PC-3 (cell line): ENCODE measurements at regions not wholly inside any gene's neighbourhood (a gene's known extent, or its start where the extent isn't known, plus 50 kb on each side); places are given as distances from the start of the nearest gene placed in this dataset.

Source experiments
- ATAC-seq: fragments of 200-7000 bp; cut with Tn5 transposase; 2 replicates; pipeline ENCODE4 v1.9.1; 2020; ENCODE audit warnings: mild to moderate bottlenecking, moderate library complexity
- BruUV-seq: library from RNA; stranded (reverse); fragments of 400-500 nt; replicated peaks from 2 replicates; lab custom pipeline; 2021; lab: Mats Ljungman, UMichigan
- CTCF ChIA-PET: fragments of 300-600 bp; sonication (Branson Sonifier 250); formaldehyde crosslinking; loops from one replicate; lab custom pipeline; 2022; ENCODE audit warnings: antibody characterized with exemption; lab: Charles Lee
- POLR2A ChIA-PET: fragments of 300-600 bp; sonication (Branson Sonifier 250); formaldehyde crosslinking; loops from one replicate; lab custom pipeline; 2022; ENCODE audit warnings: antibody characterized with exemption; ENCODE audit not compliant: unreplicated experiment; lab: Charles Lee
- DNase-seq: peaks from one replicate; pipeline ENCODE4 v3.0.0-alpha.2; 2015
- H2AFZ ChIP-seq: fragments of 300-600 bp; sonication (generic); 2 replicates; pipeline ENCODE4 v1.6.0; 2016; ENCODE audit warnings: antibody characterized with exemption, low read length
- H3F3A ChIP-seq: fragments of 300-600 bp; sonication (generic); one replicate; pipeline ENCODE4 v1.6.0; 2017; ENCODE audit warnings: antibody characterized with exemption, low read length, control low read depth, mild to moderate bottlenecking; ENCODE audit not compliant: unreplicated experiment
- H3K27ac ChIP-seq: fragments of 300-600 bp; sonication (generic); 2 replicates; pipeline ENCODE4 v1.5.1; 2016; ENCODE audit warnings: mild to moderate bottlenecking, low read length
- H3K27me3 ChIP-seq: fragments of 300-600 bp; sonication (generic); 2 replicates; pipeline ENCODE4 v1.6.1; 2016; ENCODE audit warnings: low read length, mixed read lengths
- H3K36me3 ChIP-seq: fragments of 300-600 bp; sonication (generic); 2 replicates; pipeline ENCODE4 v1.6.1; 2016; ENCODE audit warnings: low read depth, mixed run types, low read length, mixed read lengths
- H3K4me1 ChIP-seq: fragments of 300-600 bp; sonication (generic); 2 replicates; pipeline ENCODE4 v1.5.1; 2016; ENCODE audit warnings: low read length; ENCODE audit not compliant: insufficient read depth
- H3K4me2 ChIP-seq: fragments of 300-600 bp; sonication (generic); 2 replicates; pipeline ENCODE4 v1.6.0; 2016; ENCODE audit warnings: low read length
- H3K4me3 ChIP-seq: fragments of 300-600 bp; sonication (generic); 2 replicates; pipeline ENCODE4 v1.5.1; 2016; ENCODE audit warnings: mild to moderate bottlenecking, low read length, mixed read lengths
- H3K79me2 ChIP-seq: fragments of 300-600 bp; sonication (generic); 2 replicates; pipeline ENCODE4 v1.6.1; 2017; ENCODE audit warnings: low read length, mixed read lengths
- H3K9ac ChIP-seq: fragments of 300-600 bp; sonication (generic); 2 replicates; pipeline ENCODE4 v1.6.0; 2016; ENCODE audit warnings: mild to moderate bottlenecking, low read length
- H3K9me2 ChIP-seq: fragments of 300-600 bp; sonication (generic); replicated peaks from 2 replicates; pipeline ENCODE4 v1.6.1; 2016; ENCODE audit warnings: mixed run types, low read length, mixed read lengths
- H3K9me3 ChIP-seq: fragments of 300-600 bp; sonication (generic); 2 replicates; pipeline ENCODE4 v1.6.1; 2016; ENCODE audit warnings: low read length, mixed read lengths
- H4K20me1 ChIP-seq: fragments of 300-600 bp; sonication (generic); 2 replicates; pipeline ENCODE4 v1.6.1; 2016; ENCODE audit warnings: low read length, mixed read lengths
- EZH2 ChIP-seq: fragments of 300-600 bp; sonication (generic); IDR thresholded peaks from one replicate; pipeline ENCODE4 v1.6.1; 2017; ENCODE audit warnings: antibody characterized with exemption, mild to moderate bottlenecking, low read length; ENCODE audit not compliant: unreplicated experiment
- EZH2phosphoT487 ChIP-seq: fragments of 300-600 bp; sonication (generic); IDR thresholded peaks from 2 replicates; pipeline ENCODE4 v1.6.1; 2018; ENCODE audit warnings: mild to moderate bottlenecking, antibody characterized with exemption, low read length, borderline replicate concordance
- intact Hi-C: fragments of 100-400 bp; cut with micrococcal nuclease; formaldehyde crosslinking; loops from 2 replicates; pipeline ENCODE4 v1.9.0; 2023
- TF ChIP-seq, protein P1 (sequence below): fragments of 300-600 bp; sonication (generic); conservative IDR thresholded peaks from 2 replicates; pipeline ENCODE4 v1.5.1; 2017; ENCODE audit warnings: antibody characterized with exemption, low read depth, mild to moderate bottlenecking, low read length

DNA sequence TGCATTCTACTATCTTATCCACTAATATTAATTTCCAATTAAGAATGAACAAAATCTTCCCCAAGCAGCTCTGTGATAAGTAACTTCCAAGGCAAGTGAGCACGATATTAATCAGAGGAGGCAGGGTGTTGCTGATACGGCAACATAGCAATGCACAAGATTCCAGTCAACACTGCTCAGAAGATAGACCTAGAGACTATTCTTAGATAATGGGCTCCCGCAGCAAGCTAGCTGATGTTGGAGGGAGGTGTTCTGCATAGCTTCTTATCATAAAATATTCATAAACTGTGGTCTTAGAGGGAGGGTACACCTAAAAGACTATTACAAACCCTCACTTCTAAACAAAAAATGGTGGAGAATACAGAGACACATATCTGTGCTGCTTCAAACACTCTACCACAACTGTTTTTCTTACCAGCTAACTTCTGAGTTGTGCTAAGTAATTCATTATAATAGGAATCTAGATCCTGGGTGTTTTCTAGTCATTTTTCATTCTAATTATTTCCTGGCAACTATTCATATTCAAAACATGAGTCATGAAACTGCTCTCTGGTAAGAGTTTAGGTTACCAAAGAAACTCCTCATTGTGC is 382.0 kb upstream of the SOX14 start:
- no peak for ATAC-seq
- CTCF ChIA-PET: no interaction called here
- H3K9ac ChIP-seq: no peak overlapping the region

DNA sequence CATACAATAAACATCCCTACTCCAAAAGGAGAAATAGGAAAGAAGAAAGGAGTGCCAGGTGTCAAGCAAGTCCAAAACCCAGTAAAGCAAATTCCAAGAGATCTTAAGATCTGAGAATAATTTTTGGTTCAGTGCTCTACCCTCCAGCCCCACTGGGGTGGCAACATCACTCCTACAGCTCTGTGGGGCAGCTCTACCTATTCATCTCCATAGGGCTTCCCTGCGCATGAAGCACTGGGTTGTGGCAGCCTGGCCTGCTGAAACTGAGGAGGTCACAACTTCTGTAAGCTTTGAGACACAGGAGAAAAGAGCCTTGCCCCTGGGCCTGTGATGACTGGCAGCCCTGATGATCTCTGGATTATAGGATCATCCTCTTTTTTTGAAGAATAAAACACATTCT is 378.2 kb upstream of the SOX14 start:
- intact Hi-C loops: no loop called here
- Histone ChIP-seq H4K20me1 (no peaks in the 10 kb centered on the region), H3K4me2 (no peak overlapping the region), H3K4me3 (no peak overlapping the region), H3F3A (no peaks in the 10 kb centered on the region), H3K9me2 (no peaks in the 10 kb centered on the region), H2AFZ (no peak overlapping the region), H3K27me3 (no peaks in the 10 kb centered on the region), H3K9me3 (no peaks in the 10 kb centered on the region), H3K9ac (no peak overlapping the region), H3K27ac (no peak overlapping the region), H3K4me1 (no peaks in the 10 kb centered on the region), H3K79me2 (no peaks in the 10 kb centered on the region), H3K36me3 (no peaks in the 10 kb centered on the region)
- no TSS peak for BruUV-seq
- ChIA-PET CTCF (no interaction called here), POLR2A (no interaction called here)
- no peak for ATAC-seq
- DNase-seq: no peak
- TF ChIP-seq, protein P1, sequence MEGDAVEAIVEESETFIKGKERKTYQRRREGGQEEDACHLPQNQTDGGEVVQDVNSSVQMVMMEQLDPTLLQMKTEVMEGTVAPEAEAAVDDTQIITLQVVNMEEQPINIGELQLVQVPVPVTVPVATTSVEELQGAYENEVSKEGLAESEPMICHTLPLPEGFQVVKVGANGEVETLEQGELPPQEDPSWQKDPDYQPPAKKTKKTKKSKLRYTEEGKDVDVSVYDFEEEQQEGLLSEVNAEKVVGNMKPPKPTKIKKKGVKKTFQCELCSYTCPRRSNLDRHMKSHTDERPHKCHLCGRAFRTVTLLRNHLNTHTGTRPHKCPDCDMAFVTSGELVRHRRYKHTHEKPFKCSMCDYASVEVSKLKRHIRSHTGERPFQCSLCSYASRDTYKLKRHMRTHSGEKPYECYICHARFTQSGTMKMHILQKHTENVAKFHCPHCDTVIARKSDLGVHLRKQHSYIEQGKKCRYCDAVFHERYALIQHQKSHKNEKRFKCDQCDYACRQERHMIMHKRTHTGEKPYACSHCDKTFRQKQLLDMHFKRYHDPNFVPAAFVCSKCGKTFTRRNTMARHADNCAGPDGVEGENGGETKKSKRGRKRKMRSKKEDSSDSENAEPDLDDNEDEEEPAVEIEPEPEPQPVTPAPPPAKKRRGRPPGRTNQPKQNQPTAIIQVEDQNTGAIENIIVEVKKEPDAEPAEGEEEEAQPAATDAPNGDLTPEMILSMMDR: no peak
- no peak for TF ChIP-seq EZH2
- TF ChIP-seq EZH2phosphoT487: no peak

More for the DNA sequence above, 382.0 kb upstream of the SOX14 start:
- H3K4me1 ChIP-seq: no peaks in the 10 kb centered on the region
- no TSS peak for BruUV-seq
- H3F3A ChIP-seq: no peaks in the 10 kb centered on the region
- no peaks in the 10 kb centered on the region for H3K79me2 ChIP-seq
- H3K27me3 ChIP-seq: no peaks in the 10 kb centered on the region
- no peak overlapping the region for H3K4me2 ChIP-seq
- TF ChIP-seq EZH2phosphoT487 (no peak), EZH2 (no peak)
- TF ChIP-seq, protein P1: no peak
- H4K20me1 ChIP-seq: no peaks in the 10 kb centered on the region
- no peak overlapping the region for H3K27ac ChIP-seq
- no peaks in the 10 kb centered on the region for H3K36me3 ChIP-seq
- H3K9me2 ChIP-seq: no peaks in the 10 kb centered on the region
- intact Hi-C loops: no loop called here
- no peak overlapping the region for H2AFZ ChIP-seq
- no peak for DNase-seq
- POLR2A ChIA-PET: no interaction called here
- no peaks in the 10 kb centered on the region for H3K9me3 ChIP-seq
- no peak overlapping the region for H3K4me3 ChIP-seq

DNA sequence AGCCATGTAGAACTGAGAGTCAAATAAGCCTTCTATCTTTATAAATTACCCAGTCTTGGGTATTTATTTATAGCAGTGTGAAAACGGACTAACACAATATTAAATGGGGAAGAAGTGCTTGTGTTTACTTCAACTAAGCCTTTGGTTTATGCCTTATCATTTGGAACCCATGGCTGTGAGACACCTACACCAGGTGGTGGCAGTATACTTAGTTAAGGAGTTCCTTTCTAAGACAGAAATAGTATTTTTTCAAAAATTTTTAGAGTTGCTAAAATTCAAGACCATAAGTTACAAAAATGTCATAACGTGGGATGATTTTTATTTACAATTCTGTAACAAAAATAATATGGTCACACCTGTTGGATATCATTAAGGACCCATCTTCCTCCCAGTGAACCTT is 354.5 kb upstream of the SOX14 start:
- H3F3A ChIP-seq: no peaks in the 10 kb centered on the region
- no peaks in the 10 kb centered on the region for H3K9me2 ChIP-seq
- no peak overlapping the region for H2AFZ ChIP-seq
- H3K4me2 ChIP-seq: no peak overlapping the region
- TF ChIP-seq EZH2 (no peak), EZH2phosphoT487 (no peak)
- TF ChIP-seq, protein P1: peak; percentile 34; the same call in 1 of the 2 replicates
- H3K27me3 ChIP-seq: no peaks in the 10 kb centered on the region
- H3K4me3 ChIP-seq: no peak overlapping the region
- no peaks in the 10 kb centered on the region for H3K36me3 ChIP-seq
- H4K20me1 ChIP-seq: no peaks in the 10 kb centered on the region
- ATAC-seq (no peak), DNase-seq (no peak)
- H3K4me1 ChIP-seq: no peaks in the 10 kb centered on the region
- intact Hi-C loops: no loop called here
- no peak overlapping the region for H3K27ac ChIP-seq
- POLR2A ChIA-PET: no interaction called here
- no peaks in the 10 kb centered on the region for H3K79me2 ChIP-seq
- no peak overlapping the region for H3K9ac ChIP-seq
- no peaks in the 10 kb centered on the region for H3K9me3 ChIP-seq
- BruUV-seq: no TSS peak
- CTCF ChIA-PET: no interaction called here
